Mucosa of stomach (tissue), 1 donor: ENCODE measurements at regions not wholly inside any gene's neighbourhood (a gene's known extent, or its start where the extent isn't known, plus 50 kb on each side); places are given as distances from the start of the nearest gene placed in this dataset.
"Not testable (repeated sequence)": the region's sequence is repeated elsewhere in the genome, so short reads cannot be mapped to it uniquely, and the experiment has no call there.

Source experiments
- H3K27me3 ChIP-seq: one replicate; pipeline ENCODE4 v1.7.0; 2013; ENCODE audit warnings: mild to moderate bottlenecking, low read length; ENCODE audit not compliant: control insufficient read depth, insufficient read depth
- H3K36me3 ChIP-seq: one replicate; pipeline ENCODE4 v1.7.0; 2013; ENCODE audit warnings: low read length; ENCODE audit not compliant: control insufficient read depth, insufficient read depth
- H3K4me1 ChIP-seq: one replicate; pipeline ENCODE4 v1.7.0; 2013; ENCODE audit warnings: mild to moderate bottlenecking, low read length; ENCODE audit not compliant: control insufficient read depth, insufficient read depth
- H3K4me3 ChIP-seq: one replicate; pipeline ENCODE4 v1.7.0; 2013; ENCODE audit warnings: low read length
- H3K9ac ChIP-seq: one replicate; pipeline ENCODE4 v1.7.0; 2013; ENCODE audit warnings: mild to moderate bottlenecking, low read length, moderate library complexity
- H3K9me3 ChIP-seq: one replicate; pipeline ENCODE4 v1.7.0; 2013; ENCODE audit warnings: mild to moderate bottlenecking, low read length, moderate library complexity; ENCODE audit not compliant: control insufficient read depth
- donor health status: Pancreatic carcinoma.

- H3K4me3 ChIP-seq, H3K9ac ChIP-seq, H3K36me3 ChIP-seq, H3K27me3 ChIP-seq, H3K4me1 ChIP-seq, H3K9me3 ChIP-seq: not testable (repeated sequence)
Observed at GRCh38 chr2:242006091-242006634, 136.6 kb downstream of the RTP5 start.

GRCh38 chr2:242008908-242009307 is 139.4 kb downstream of the RTP5 start:
- H3K9me3 ChIP-seq, H3K9ac ChIP-seq, H3K36me3 ChIP-seq, H3K27me3 ChIP-seq, H3K4me3 ChIP-seq, H3K4me1 ChIP-seq: not testable (repeated sequence)

GRCh38 chr2:242009846-242010245 is 140.3 kb downstream of the RTP5 start:
- not testable (repeated sequence) for H3K9ac ChIP-seq, H3K4me3 ChIP-seq, H3K4me1 ChIP-seq, H3K36me3 ChIP-seq, H3K27me3 ChIP-seq, H3K9me3 ChIP-seq

- H3K4me1 ChIP-seq, H3K9ac ChIP-seq: not testable (repeated sequence)
Observed at GRCh38 chr2:242010252-242011166, 141.0 kb downstream of the RTP5 start.

GRCh38 chr2:242011167-242011513 is 141.6 kb downstream of the RTP5 start:
- H3K9me3 ChIP-seq, result no peaks in the 10 kb centered on the region
- no peak overlapping the region for H3K4me3 ChIP-seq
- H3K27me3 ChIP-seq, result no peaks in the 10 kb centered on the region
- H3K9ac ChIP-seq, result no peak overlapping the region
- no peaks in the 10 kb centered on the region for H3K36me3 ChIP-seq
- H3K4me1 ChIP-seq, result no peaks in the 10 kb centered on the region

More at GRCh38 chr2:242010252-242011166, 141.0 kb downstream of the RTP5 start:
- H3K4me3 ChIP-seq, H3K36me3 ChIP-seq, H3K9me3 ChIP-seq, H3K27me3 ChIP-seq: not testable (repeated sequence)

- H3K36me3 ChIP-seq, result no peaks in the 10 kb centered on the region
- no peaks in the 10 kb centered on the region for H3K9me3 ChIP-seq
- H3K4me3 ChIP-seq, result no peak overlapping the region
- no peak overlapping the region for H3K9ac ChIP-seq
- no peaks in the 10 kb centered on the region for H3K27me3 ChIP-seq
- H3K4me1 ChIP-seq, result no peaks in the 10 kb centered on the region
Observed at GRCh38 chr2:242011516-242011915, 142.0 kb downstream of the RTP5 start.

- Histone ChIP-seq H3K9me3 (no peaks in the 10 kb centered on the region), H3K9ac (no peak overlapping the region), H3K4me1 (no peaks in the 10 kb centered on the region), H3K27me3 (no peaks in the 10 kb centered on the region), H3K36me3 (no peaks in the 10 kb centered on the region), H3K4me3 (no peak overlapping the region)
Observed at GRCh38 chr2:242011991-242012764, 142.6 kb downstream of the RTP5 start.

- Histone ChIP-seq H3K36me3 (no peaks in the 10 kb centered on the region), H3K9ac (no peak overlapping the region), H3K4me1 (no peaks in the 10 kb centered on the region), H3K27me3 (no peaks in the 10 kb centered on the region), H3K9me3 (no peaks in the 10 kb centered on the region), H3K4me3 (no peak overlapping the region)
Observed at GRCh38 chr2:242012956-242013764, 143.6 kb downstream of the RTP5 start.

- no peaks in the 10 kb centered on the region for H3K36me3 ChIP-seq
- H3K9ac ChIP-seq, result no peak overlapping the region
- H3K4me3 ChIP-seq, result no peak overlapping the region
- H3K27me3 ChIP-seq, result no peaks in the 10 kb centered on the region
- no peaks in the 10 kb centered on the region for H3K4me1 ChIP-seq
- no peaks in the 10 kb centered on the region for H3K9me3 ChIP-seq
Observed at GRCh38 chr2:242013771-242014170, 144.2 kb downstream of the RTP5 start.

GRCh38 chr2:242015108-242016065 is 145.9 kb downstream of the RTP5 start:
- Histone ChIP-seq H3K4me1 (no peaks in the 10 kb centered on the region), H3K36me3 (no peaks in the 10 kb centered on the region), H3K9me3 (no peaks in the 10 kb centered on the region), H3K9ac (no peak overlapping the region), H3K4me3 (no peak overlapping the region), H3K27me3 (no peaks in the 10 kb centered on the region)

GRCh38 chr2:242017086-242017485 is 147.6 kb downstream of the RTP5 start:
- no peaks in the 10 kb centered on the region for H3K9me3 ChIP-seq
- peaks cover 3% of the 10 kb centered on the region for H3K27me3 ChIP-seq
- H3K9ac ChIP-seq, result no peak overlapping the region
- H3K4me3 ChIP-seq, result no peak overlapping the region
- H3K4me1 ChIP-seq, result no peaks in the 10 kb centered on the region
- no peaks in the 10 kb centered on the region for H3K36me3 ChIP-seq
